ENCODE measurements at regions not wholly inside any gene's neighbourhood (a gene's known extent, or its start where the extent isn't known, plus 50 kb on each side); places are given as distances from the start of the nearest gene placed in this dataset.
"Not testable (repeated sequence)": the region's sequence is repeated elsewhere in the genome, so short reads cannot be mapped to it uniquely, and the experiment has no call there.

GRCh38 chr10:91096274-91096673 lies 124.2 kb upstream of the PCGF5 start:
- Mint-ChIP-seq H3K36me3 (ENCODE audit: low read depth) (peaks cover 4% of the 10 kb centered on the region), H3K9me3 (peaks cover 34% of the 10 kb centered on the region), H3K27me3 (no peaks in the 10 kb centered on the region), H3K27ac (no peak overlapping the region), H3K4me3 (no peak overlapping the region), H3K4me1 (no peaks in the 10 kb centered on the region)
- DNase-seq, result no peak
- intact Hi-C loops (cut with micrococcal nuclease), result no loop called here

- H3K4me1 Mint-ChIP-seq, result no peaks in the 10 kb centered on the region
- intact Hi-C loops (cut with micrococcal nuclease), result no loop called here
- H3K27ac Mint-ChIP-seq, result no peak overlapping the region
- DNase-seq, result no peak
- H3K4me3 Mint-ChIP-seq, result no peak overlapping the region
- H3K9me3 Mint-ChIP-seq, result peaks cover 34% of the 10 kb centered on the region
- no peaks in the 10 kb centered on the region for H3K27me3 Mint-ChIP-seq
- H3K36me3 Mint-ChIP-seq (ENCODE audit: low read depth), result peaks cover 4% of the 10 kb centered on the region
Observed at GRCh38 chr10:91097313-91097712, 123.2 kb upstream of the PCGF5 start.

GRCh38 chr10:91098021-91098420 lies 122.4 kb upstream of the PCGF5 start:
- H3K36me3 Mint-ChIP-seq (ENCODE audit: low read depth); DNase-seq; H3K4me3 Mint-ChIP-seq; H3K27ac Mint-ChIP-seq; H3K4me1 Mint-ChIP-seq; H3K27me3 Mint-ChIP-seq; intact Hi-C loops (cut with micrococcal nuclease): not testable (repeated sequence)
- peaks cover 30% of the 10 kb centered on the region for H3K9me3 Mint-ChIP-seq

- H3K27me3 Mint-ChIP-seq, result peaks cover 10% of the 10 kb centered on the region
- H3K9me3 Mint-ChIP-seq, result peaks cover 8% of the 10 kb centered on the region
- DNase-seq, result no peak
- no peaks in the 10 kb centered on the region for H3K4me1 Mint-ChIP-seq
- no peak overlapping the region for H3K27ac Mint-ChIP-seq
- intact Hi-C loops (cut with micrococcal nuclease), result no loop called here
- H3K4me3 Mint-ChIP-seq, result no peak overlapping the region
- no peaks in the 10 kb centered on the region for H3K36me3 Mint-ChIP-seq (ENCODE audit: low read depth)
Observed at GRCh38 chr10:91103384-91104192, 116.9 kb upstream of the PCGF5 start.

GRCh38 chr10:91104193-91105041 lies 116.0 kb upstream of the PCGF5 start:
- Mint-ChIP-seq H3K9me3 (peaks cover 8% of the 10 kb centered on the region), H3K4me1 (no peaks in the 10 kb centered on the region), H3K27ac (no peak overlapping the region), H3K27me3 (peaks cover 10% of the 10 kb centered on the region), H3K4me3 (no peak overlapping the region), H3K36me3 (ENCODE audit: low read depth) (no peaks in the 10 kb centered on the region)
- no peak for DNase-seq
- intact Hi-C loops (cut with micrococcal nuclease), result no loop called here

GRCh38 chr10:91105269-91105668 lies 115.2 kb upstream of the PCGF5 start:
- no peak overlapping the region for H3K27ac Mint-ChIP-seq
- peaks cover 8% of the 10 kb centered on the region for H3K9me3 Mint-ChIP-seq
- H3K36me3 Mint-ChIP-seq (ENCODE audit: low read depth), result no peaks in the 10 kb centered on the region
- no peaks in the 10 kb centered on the region for H3K4me1 Mint-ChIP-seq
- H3K4me3 Mint-ChIP-seq, result no peak overlapping the region
- intact Hi-C loops (cut with micrococcal nuclease), result no loop called here
- DNase-seq, result no peak
- H3K27me3 Mint-ChIP-seq, result peaks cover 10% of the 10 kb centered on the region

- H3K27me3 Mint-ChIP-seq, result peaks cover 5% of the 10 kb centered on the region
- H3K27ac Mint-ChIP-seq, result no peak overlapping the region
- H3K36me3 Mint-ChIP-seq (ENCODE audit: low read depth), result no peaks in the 10 kb centered on the region
- H3K9me3 Mint-ChIP-seq, result peaks cover 8% of the 10 kb centered on the region
- H3K4me3 Mint-ChIP-seq, result no peak overlapping the region
- DNase-seq, result no peak
- no peaks in the 10 kb centered on the region for H3K4me1 Mint-ChIP-seq
- intact Hi-C loops (cut with micrococcal nuclease), result no loop called here
Observed at GRCh38 chr10:91108820-91109219, 111.6 kb upstream of the PCGF5 start.

GRCh38 chr10:91111060-91111459 lies 109.4 kb upstream of the PCGF5 start:
- no peaks in the 10 kb centered on the region for H3K36me3 Mint-ChIP-seq (ENCODE audit: low read depth)
- H3K4me1 Mint-ChIP-seq, result no peaks in the 10 kb centered on the region
- no peaks in the 10 kb centered on the region for H3K27me3 Mint-ChIP-seq
- H3K9me3 Mint-ChIP-seq, result peaks cover 8% of the 10 kb centered on the region
- intact Hi-C loops (cut with micrococcal nuclease), result no loop called here
- H3K27ac Mint-ChIP-seq, result no peak overlapping the region
- no peak overlapping the region for H3K4me3 Mint-ChIP-seq
- DNase-seq, result no peak

- Mint-ChIP-seq H3K9me3 (no peaks in the 10 kb centered on the region), H3K27ac (no peak overlapping the region), H3K36me3 (ENCODE audit: low read depth) (no peaks in the 10 kb centered on the region), H3K4me3 (no peak overlapping the region), H3K4me1 (no peaks in the 10 kb centered on the region), H3K27me3 (peaks cover 4% of the 10 kb centered on the region)
- no peak for DNase-seq
- intact Hi-C loops (cut with micrococcal nuclease), result no loop called here
Observed at GRCh38 chr10:91115618-91116390, 104.7 kb upstream of the PCGF5 start.

- peaks cover 6% of the 10 kb centered on the region for H3K27me3 Mint-ChIP-seq
- DNase-seq, result no peak
- H3K9me3 Mint-ChIP-seq, result no peaks in the 10 kb centered on the region
- no peaks in the 10 kb centered on the region for H3K4me1 Mint-ChIP-seq
- no peaks in the 10 kb centered on the region for H3K36me3 Mint-ChIP-seq (ENCODE audit: low read depth)
- H3K4me3 Mint-ChIP-seq, result no peak overlapping the region
- intact Hi-C loops (cut with micrococcal nuclease), result no loop called here
- no peak overlapping the region for H3K27ac Mint-ChIP-seq
Observed at GRCh38 chr10:91117505-91117904, 103.0 kb upstream of the PCGF5 start.

GRCh38 chr10:91120348-91120747 lies 100.1 kb upstream of the PCGF5 start:
- Mint-ChIP-seq H3K4me1 (no peaks in the 10 kb centered on the region), H3K27ac (no peak overlapping the region), H3K27me3 (peaks cover 17% of the 10 kb centered on the region), H3K9me3 (no peaks in the 10 kb centered on the region), H3K36me3 (ENCODE audit: low read depth) (no peaks in the 10 kb centered on the region), H3K4me3 (no peak overlapping the region)
- no peak for DNase-seq
- intact Hi-C loops (cut with micrococcal nuclease), result no loop called here

- no peak overlapping the region for H3K4me3 Mint-ChIP-seq
- H3K36me3 Mint-ChIP-seq (ENCODE audit: low read depth), result no peaks in the 10 kb centered on the region
- peaks cover 2% of the 10 kb centered on the region for H3K4me1 Mint-ChIP-seq
- intact Hi-C loops (cut with micrococcal nuclease), result no loop called here
- no peak overlapping the region for H3K27ac Mint-ChIP-seq
- peaks cover 17% of the 10 kb centered on the region for H3K27me3 Mint-ChIP-seq
- no peak for DNase-seq
- H3K9me3 Mint-ChIP-seq, result no peaks in the 10 kb centered on the region
Observed at GRCh38 chr10:91123261-91123660, 97.2 kb upstream of the PCGF5 start.

GRCh38 chr10:91124016-91124415 lies 96.4 kb upstream of the PCGF5 start:
- Mint-ChIP-seq H3K9me3 (no peaks in the 10 kb centered on the region), H3K27ac (no peak overlapping the region), H3K36me3 (ENCODE audit: low read depth) (no peaks in the 10 kb centered on the region), H3K4me3 (no peak overlapping the region), H3K27me3 (peaks cover 17% of the 10 kb centered on the region), H3K4me1 (peaks cover 2% of the 10 kb centered on the region)
- intact Hi-C loops (cut with micrococcal nuclease), result no loop called here
- DNase-seq, result no peak

- Mint-ChIP-seq H3K4me3 (no peak overlapping the region), H3K4me1 (peaks cover 2% of the 10 kb centered on the region), H3K27me3 (peaks cover 18% of the 10 kb centered on the region), H3K9me3 (no peaks in the 10 kb centered on the region), H3K27ac (no peak overlapping the region), H3K36me3 (ENCODE audit: low read depth) (no peaks in the 10 kb centered on the region)
- intact Hi-C loops (cut with micrococcal nuclease), result no loop called here
- DNase-seq, result no peak
Observed at GRCh38 chr10:91126471-91126870, 94.0 kb upstream of the PCGF5 start.
